ENCODE measurements at regions not wholly inside any gene's neighbourhood (a gene's known extent, or its start where the extent isn't known, plus 50 kb on each side); places are given as distances from the start of the nearest gene placed in this dataset.

DNA sequence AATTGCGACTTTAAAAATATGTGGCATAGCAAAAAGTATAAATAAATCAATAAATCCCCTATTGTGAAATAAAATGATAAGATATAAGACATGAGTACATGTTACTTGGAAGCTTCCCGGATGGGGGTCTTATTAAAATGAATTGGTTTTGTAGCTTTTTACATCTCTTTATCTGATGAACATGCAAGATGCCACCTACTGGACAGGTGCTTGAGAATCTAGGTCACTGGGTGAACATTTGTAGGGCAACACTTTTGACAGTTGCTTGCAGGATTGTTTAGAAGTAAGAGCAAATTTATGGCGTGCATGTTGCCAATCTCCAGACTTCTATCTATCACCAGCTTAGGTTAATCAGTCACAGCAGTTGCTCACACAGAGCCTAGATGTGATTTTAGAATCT, 362.7 kb upstream of the SUCLG2 start:
- WGBS, 2 donors, result 82 to 92% methylated on average over 3 of the region's 3 CpGs

DNA sequence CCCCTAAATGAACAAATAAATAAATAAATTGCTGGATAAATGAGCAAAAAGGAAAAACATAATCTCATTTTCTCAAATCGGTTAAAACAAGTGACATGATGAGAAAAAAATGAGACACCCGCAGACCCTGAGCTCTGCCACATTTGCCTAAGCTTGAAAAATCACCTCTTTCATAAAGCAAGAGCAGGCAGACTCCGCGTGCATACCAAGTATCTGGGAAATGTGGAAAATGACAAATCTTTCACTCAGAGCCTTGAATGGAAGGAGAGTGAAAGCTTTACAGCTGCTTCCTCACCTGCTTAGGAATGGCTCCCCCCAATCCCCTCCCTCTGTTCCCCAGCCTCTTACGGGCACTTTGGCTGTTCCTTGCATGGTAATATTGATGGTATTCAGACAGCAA, 355.5 kb upstream of the SUCLG2 start:
- Histone ChIP-seq H3K9me3 (no peaks in the 10 kb centered on the region), H3K4me3 (no peak overlapping the region), H3K4me1 (peaks cover 0 to 18% (median 0%) of the 10 kb centered on the region in 4 donors), H3K27ac (no peak overlapping the region), H3K36me3 (no peaks in the 10 kb centered on the region), H3K27me3 (no peaks in the 10 kb centered on the region)
- TF ChIP-seq POLR2A (IDR thresholded peaks at IDR 0.05), result no peak
- TF ChIP-seq, protein P1, sequence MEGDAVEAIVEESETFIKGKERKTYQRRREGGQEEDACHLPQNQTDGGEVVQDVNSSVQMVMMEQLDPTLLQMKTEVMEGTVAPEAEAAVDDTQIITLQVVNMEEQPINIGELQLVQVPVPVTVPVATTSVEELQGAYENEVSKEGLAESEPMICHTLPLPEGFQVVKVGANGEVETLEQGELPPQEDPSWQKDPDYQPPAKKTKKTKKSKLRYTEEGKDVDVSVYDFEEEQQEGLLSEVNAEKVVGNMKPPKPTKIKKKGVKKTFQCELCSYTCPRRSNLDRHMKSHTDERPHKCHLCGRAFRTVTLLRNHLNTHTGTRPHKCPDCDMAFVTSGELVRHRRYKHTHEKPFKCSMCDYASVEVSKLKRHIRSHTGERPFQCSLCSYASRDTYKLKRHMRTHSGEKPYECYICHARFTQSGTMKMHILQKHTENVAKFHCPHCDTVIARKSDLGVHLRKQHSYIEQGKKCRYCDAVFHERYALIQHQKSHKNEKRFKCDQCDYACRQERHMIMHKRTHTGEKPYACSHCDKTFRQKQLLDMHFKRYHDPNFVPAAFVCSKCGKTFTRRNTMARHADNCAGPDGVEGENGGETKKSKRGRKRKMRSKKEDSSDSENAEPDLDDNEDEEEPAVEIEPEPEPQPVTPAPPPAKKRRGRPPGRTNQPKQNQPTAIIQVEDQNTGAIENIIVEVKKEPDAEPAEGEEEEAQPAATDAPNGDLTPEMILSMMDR (IDR thresholded peaks at IDR 0.05), result no peak
- TF ChIP-seq EP300 (IDR thresholded peaks at IDR 0.05), result no peak
- no peak for DNase-seq (ENCODE audit: low spot score in 2 of 2)
- 46 to 66% methylated on average over 5 of the region's 5 CpGs for WGBS, 2 donors

More for the DNA sequence above, 362.7 kb upstream of the SUCLG2 start:
- H3K27ac ChIP-seq, result no peak overlapping the region
- TF ChIP-seq EP300 (IDR thresholded peaks at IDR 0.05) (no peak), POLR2A (IDR thresholded peaks at IDR 0.05) (no peak)
- TF ChIP-seq, protein P1 (IDR thresholded peaks at IDR 0.05), result no peak
- H3K4me3 ChIP-seq, result no peak overlapping the region
- no peaks in the 10 kb centered on the region for H3K27me3 ChIP-seq
- no peaks in the 10 kb centered on the region for H3K36me3 ChIP-seq
- H3K4me1 ChIP-seq, result no peaks in the 10 kb centered on the region
- H3K9me3 ChIP-seq, result no peaks in the 10 kb centered on the region
- DNase-seq (ENCODE audit: low spot score in 2 of 2), result no peak

DNA sequence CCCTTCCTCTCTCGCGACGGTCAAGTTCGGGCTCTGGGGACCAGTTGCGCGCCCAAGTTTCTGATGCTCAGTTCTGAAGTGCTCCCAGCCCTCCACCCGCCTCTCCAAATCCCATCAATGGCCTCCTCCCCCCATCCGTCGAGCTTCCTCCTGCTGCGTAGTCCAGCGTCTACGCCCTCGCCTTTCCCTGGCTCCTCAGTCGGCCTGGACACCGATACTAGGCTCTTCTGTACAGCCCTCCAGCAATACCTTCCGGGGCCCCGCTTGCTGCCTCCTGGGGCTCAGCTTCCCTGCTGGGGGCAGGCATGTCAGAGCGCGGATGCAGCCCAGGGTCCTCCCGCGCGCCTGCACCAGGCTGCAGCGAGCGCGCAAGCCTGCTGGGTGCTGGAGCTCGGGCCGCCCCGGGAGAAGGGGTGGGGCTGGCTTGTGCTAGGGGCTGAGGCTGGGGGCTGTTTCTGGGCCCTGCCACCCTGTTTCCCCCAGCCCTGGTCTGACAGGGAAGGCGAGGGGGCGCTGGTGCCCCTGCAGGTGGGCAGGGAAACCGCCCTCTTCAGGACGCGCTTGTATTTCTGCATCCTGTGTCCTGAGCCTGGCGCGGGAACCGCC, 353.3 kb upstream of the SUCLG2 start:
- Histone ChIP-seq H3K27ac (peak overlapping the region in 1 of 4 donors; percentile 29), H3K9me3 (no peaks in the 10 kb centered on the region), H3K27me3 (peaks cover 0 to 9% of the 10 kb centered on the region in 2 donors), H3K36me3 (no peaks in the 10 kb centered on the region), H3K4me3 (peak overlapping the region; percentile 8 to 54 (median 41)), H3K4me1 (peaks cover 0 to 18% (median 0%) of the 10 kb centered on the region in 4 donors)
- TF ChIP-seq, protein P1 (IDR thresholded peaks at IDR 0.05), result peak in 1 of 5 experiments; percentile 17
- TF ChIP-seq POLR2A (IDR thresholded peaks at IDR 0.05), result no peak
- WGBS, 2 donors, result 2 to 3% methylated on average over 21 to 35 of the region's 36 CpGs
- no peak for DNase-seq (ENCODE audit: low spot score in 2 of 2)

DNA sequence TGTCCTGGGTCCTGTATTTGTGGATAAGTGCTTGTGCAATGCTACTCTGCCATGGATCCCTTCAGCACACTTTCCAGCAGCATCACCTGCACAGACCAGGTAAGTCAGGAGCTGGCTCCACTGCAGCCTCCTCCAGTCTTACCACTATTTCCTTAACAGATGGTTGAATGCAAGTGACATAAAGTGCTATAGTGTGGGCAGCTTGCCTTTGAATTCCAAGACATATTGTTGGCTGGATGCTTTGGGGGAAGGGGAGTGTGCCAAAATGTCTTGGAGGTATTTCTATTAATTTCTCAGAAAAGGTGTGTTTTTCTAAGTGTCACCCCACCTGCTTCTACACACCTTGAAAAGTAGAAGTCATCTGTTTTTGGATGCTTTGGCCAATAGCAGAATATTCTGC, 352.2 kb upstream of the SUCLG2 start:
- H3K4me3 ChIP-seq, result no peak overlapping the region
- peaks cover 0 to 10% of the 10 kb centered on the region in 2 donors for H3K27me3 ChIP-seq
- no peak overlapping the region for H3K27ac ChIP-seq
- no peak for DNase-seq (ENCODE audit: low spot score in 2 of 2)
- peaks cover 0 to 18% (median 0%) of the 10 kb centered on the region in 4 donors for H3K4me1 ChIP-seq
- no peaks in the 10 kb centered on the region for H3K36me3 ChIP-seq
- TF ChIP-seq POLR2A (IDR thresholded peaks at IDR 0.05) (no peak), EP300 (IDR thresholded peaks at IDR 0.05) (no peak)
- TF ChIP-seq, protein P1 (IDR thresholded peaks at IDR 0.05), result no peak
- no peaks in the 10 kb centered on the region for H3K9me3 ChIP-seq

DNA sequence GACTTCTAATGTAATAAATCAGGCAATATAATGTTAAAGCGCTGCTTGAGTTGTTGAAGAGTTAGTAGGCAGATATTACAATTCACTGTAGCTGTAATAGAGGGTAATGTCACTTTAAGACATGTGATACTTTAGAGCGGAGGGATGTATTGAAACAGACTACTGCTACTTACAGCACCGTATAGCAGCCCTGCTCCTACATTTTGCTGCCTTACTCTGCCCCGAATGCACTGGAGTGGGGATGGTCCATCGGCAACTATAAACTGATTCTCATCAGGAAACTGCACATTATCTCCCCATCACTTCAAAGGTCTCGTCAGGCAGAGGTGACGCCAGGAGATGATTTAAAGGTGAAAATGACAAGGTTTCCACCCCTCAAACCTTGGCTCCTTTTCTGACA, 349.7 kb upstream of the SUCLG2 start:
- peaks cover 0 to 14% of the 10 kb centered on the region in 2 donors for H3K27me3 ChIP-seq
- TF ChIP-seq, protein P1 (IDR thresholded peaks at IDR 0.05), result no peak
- TF ChIP-seq EP300 (IDR thresholded peaks at IDR 0.05) (no peak), POLR2A (IDR thresholded peaks at IDR 0.05) (no peak)
- H3K4me3 ChIP-seq, result no peak overlapping the region
- peaks cover 0 to 18% (median 0%) of the 10 kb centered on the region in 4 donors for H3K4me1 ChIP-seq
- H3K9me3 ChIP-seq, result no peaks in the 10 kb centered on the region
- no peaks in the 10 kb centered on the region for H3K36me3 ChIP-seq
- 18 to 23% methylated on average over 7 of the region's 7 CpGs for WGBS, 2 donors
- no peak for DNase-seq (ENCODE audit: low spot score in 2 of 2)
- no peak overlapping the region for H3K27ac ChIP-seq

Measured in tibial nerve (tissue), 4 donors.